ENCODE measurements at regions not wholly inside any gene's neighbourhood (a gene's known extent, or its start where the extent isn't known, plus 50 kb on each side); places are given as distances from the start of the nearest gene placed in this dataset.

GRCh38 chr1:4127592-4128140 lies 227.6 kb upstream of the C1orf174 start:
- no peak for DNase-seq
- no peak for TF ChIP-seq CTCF (IDR thresholded peaks at IDR 0.05)
- H3K36me3 ChIP-seq (ENCODE audit: low read depth) = no peaks in the 10 kb centered on the region
- no peak overlapping the region for H3K4me3 ChIP-seq
- H3K9me3 ChIP-seq = no peaks in the 10 kb centered on the region
- no peak for ATAC-seq
- intact Hi-C loops (cut with DNase I, micrococcal nuclease) = no loop called here
- H3K4me1 ChIP-seq (ENCODE audit: low read depth) = no peaks in the 10 kb centered on the region

- Histone ChIP-seq H3K4me1 (ENCODE audit: low read depth) (no peaks in the 10 kb centered on the region), H3K9me3 (no peaks in the 10 kb centered on the region), H3K4me3 (no peak overlapping the region), H3K36me3 (ENCODE audit: low read depth) (no peaks in the 10 kb centered on the region)
- intact Hi-C loops (cut with DNase I, micrococcal nuclease) = no loop called here
- DNase-seq = no peak
- ATAC-seq = no peak
- no peak for TF ChIP-seq CTCF (IDR thresholded peaks at IDR 0.05)
These were observed 228.5 kb upstream of the C1orf174 start for GRCh38 chr1:4128616-4129015.

- H3K36me3 ChIP-seq (ENCODE audit: low read depth) = no peaks in the 10 kb centered on the region
- intact Hi-C loops (cut with DNase I, micrococcal nuclease) = no loop called here
- no peaks in the 10 kb centered on the region for H3K9me3 ChIP-seq
- no peak overlapping the region for H3K4me3 ChIP-seq
- DNase-seq = no peak
- H3K4me1 ChIP-seq (ENCODE audit: low read depth) = no peaks in the 10 kb centered on the region
- TF ChIP-seq CTCF (IDR thresholded peaks at IDR 0.05) = no peak
- no peak for ATAC-seq
These were observed 229.6 kb upstream of the C1orf174 start for GRCh38 chr1:4129693-4130092.

GRCh38 chr1:4130096-4130495 lies 230.0 kb upstream of the C1orf174 start:
- no peak for DNase-seq
- no peaks in the 10 kb centered on the region for H3K36me3 ChIP-seq (ENCODE audit: low read depth)
- ATAC-seq = no peak
- TF ChIP-seq CTCF (IDR thresholded peaks at IDR 0.05) = no peak
- no peaks in the 10 kb centered on the region for H3K9me3 ChIP-seq
- no peak overlapping the region for H3K4me3 ChIP-seq
- intact Hi-C loops (cut with DNase I, micrococcal nuclease) = no loop called here
- no peaks in the 10 kb centered on the region for H3K4me1 ChIP-seq (ENCODE audit: low read depth)

GRCh38 chr1:4131734-4132133 lies 231.7 kb upstream of the C1orf174 start:
- no peaks in the 10 kb centered on the region for H3K9me3 ChIP-seq
- TF ChIP-seq CTCF (IDR thresholded peaks at IDR 0.05) = no peak
- DNase-seq (no peak), ATAC-seq (no peak)
- no peak overlapping the region for H3K4me3 ChIP-seq
- H3K4me1 ChIP-seq (ENCODE audit: low read depth) = no peaks in the 10 kb centered on the region
- intact Hi-C loops (cut with DNase I, micrococcal nuclease) = no loop called here
- no peaks in the 10 kb centered on the region for H3K36me3 ChIP-seq (ENCODE audit: low read depth)

All from mucosa of descending colon (tissue), 3 donors.